Esophagus mucosa (tissue), 1 donor: ENCODE measurements at regions not wholly inside any gene's neighbourhood (a gene's known extent, or its start where the extent isn't known, plus 50 kb on each side); places are given as distances from the start of the nearest gene placed in this dataset.

ENCODE experiments used
- ATAC-seq: fragments of 200-7000 bp; cut with Tn5 transposase; one replicate; pipeline ENCODE4 v1.9.1; 2020
- donor health status: DM: yes; HTN: yes; CAD: no.

DNA sequence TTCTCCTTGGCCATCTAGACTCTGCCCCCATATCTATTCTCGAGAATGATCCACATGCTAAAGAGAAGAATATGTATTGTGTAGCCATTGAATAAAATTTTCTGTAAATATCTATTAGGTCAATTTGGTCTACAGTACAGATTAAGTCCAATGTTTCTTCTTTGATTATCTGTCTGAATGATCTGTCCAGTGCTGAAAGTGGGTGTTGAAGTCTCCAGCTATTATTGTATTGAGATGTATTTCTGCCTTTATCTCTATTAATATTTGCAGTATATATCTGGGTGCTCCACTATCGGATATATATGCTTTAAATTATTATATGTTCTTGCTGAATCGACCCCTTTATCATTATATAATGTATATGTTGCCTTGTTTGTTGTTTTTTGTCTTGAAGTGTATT lies 384.9 kb upstream of the ROBO1 start:
- ATAC-seq = no peak

GRCh38 chr3:80142714-80143113 lies 374.9 kb upstream of the ROBO1 start:
- no peak for ATAC-seq

DNA sequence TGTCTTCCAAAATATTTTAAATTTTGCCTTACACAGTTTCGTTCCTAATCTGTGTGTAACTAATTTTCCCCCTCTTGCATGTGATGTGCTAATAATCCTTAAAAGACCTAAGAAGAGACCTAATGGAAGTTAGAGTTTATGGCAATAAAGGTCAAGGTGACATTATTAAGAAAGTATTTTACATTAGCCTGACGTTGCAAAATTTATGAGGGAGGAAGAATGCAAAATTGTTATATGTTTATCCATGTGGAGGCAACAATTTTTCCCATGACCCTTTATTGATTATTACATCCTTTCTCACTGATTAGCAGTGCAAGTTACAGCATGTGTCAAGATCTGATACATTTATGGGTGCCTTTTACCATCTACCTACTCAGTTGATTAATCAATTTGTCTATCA lies 373.8 kb upstream of the ROBO1 start:
- ATAC-seq = no peak

GRCh38 chr3:80116281-80116680 lies 348.5 kb upstream of the ROBO1 start:
- no peak for ATAC-seq

- no peak for ATAC-seq
Observed at GRCh38 chr3:80114694-80115093, 346.9 kb upstream of the ROBO1 start.

- ATAC-seq = no peak
Observed at GRCh38 chr3:80113331-80113730, 345.5 kb upstream of the ROBO1 start.

GRCh38 chr3:80099559-80100066 lies 331.8 kb upstream of the ROBO1 start:
- ATAC-seq = no peak

GRCh38 chr3:80097674-80098073 lies 329.9 kb upstream of the ROBO1 start:
- ATAC-seq = no peak

DNA sequence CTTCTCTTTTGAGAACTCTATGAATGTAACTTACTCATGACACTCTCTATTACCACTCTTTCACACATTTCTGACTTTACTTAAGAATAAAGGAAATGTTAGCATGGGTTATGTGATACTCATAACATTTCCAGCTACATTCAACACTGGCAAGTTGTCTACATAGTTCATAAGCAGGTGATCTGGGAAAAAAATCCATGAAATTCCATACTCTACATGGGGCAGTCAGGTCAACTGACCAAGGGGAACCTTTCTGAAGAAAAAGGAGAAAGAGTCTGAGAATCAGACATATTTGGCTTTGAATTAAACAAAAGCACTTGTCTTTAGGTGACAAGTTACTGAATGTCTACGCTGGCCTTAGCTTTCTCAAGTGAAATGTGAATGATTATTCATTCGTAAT lies 329.1 kb upstream of the ROBO1 start:
- ATAC-seq = no peak

GRCh38 chr3:80094589-80094988 lies 326.8 kb upstream of the ROBO1 start:
- no peak for ATAC-seq

DNA sequence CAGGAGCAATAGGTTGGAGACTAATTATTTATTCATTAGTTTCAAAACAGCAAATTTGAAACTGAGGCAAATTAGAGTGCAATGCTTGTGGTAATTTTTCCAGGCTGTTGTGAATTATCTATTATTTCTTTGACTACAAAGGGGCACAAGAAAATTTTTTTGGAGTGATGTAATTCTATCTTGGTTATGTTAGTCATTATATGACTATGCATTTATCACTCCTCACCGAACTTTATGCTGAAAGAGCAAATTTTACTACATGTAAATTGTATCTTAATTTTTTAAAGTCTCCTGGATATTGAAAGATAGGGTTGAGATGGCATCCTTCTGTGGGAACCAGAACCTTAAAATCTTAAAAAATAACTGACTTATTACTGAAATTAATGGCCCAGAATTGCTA lies 320.0 kb upstream of the ROBO1 start:
- no peak for ATAC-seq

GRCh38 chr3:80086426-80086825 lies 318.6 kb upstream of the ROBO1 start:
- ATAC-seq = no peak

GRCh38 chr3:80079886-80080285 lies 312.1 kb upstream of the ROBO1 start:
- no peak for ATAC-seq

DNA sequence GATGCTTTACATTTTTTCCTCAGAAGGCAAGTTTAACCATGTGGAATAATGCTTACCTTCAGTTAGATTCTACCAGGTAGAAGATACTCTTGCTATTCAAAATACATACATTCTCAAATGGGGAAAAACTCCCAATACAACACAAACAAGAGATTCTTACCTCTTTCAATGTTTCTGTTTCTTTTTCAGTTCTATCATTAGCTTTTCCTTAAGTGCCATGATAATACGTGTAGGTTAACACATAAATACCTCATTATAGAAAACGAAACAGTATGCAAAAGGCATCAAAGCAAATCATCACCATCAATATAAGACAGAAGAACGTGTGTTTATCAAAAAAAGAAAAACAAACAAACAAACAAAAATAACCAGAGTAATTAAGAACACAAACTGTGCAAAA lies 300.7 kb upstream of the ROBO1 start:
- ATAC-seq = no peak

DNA sequence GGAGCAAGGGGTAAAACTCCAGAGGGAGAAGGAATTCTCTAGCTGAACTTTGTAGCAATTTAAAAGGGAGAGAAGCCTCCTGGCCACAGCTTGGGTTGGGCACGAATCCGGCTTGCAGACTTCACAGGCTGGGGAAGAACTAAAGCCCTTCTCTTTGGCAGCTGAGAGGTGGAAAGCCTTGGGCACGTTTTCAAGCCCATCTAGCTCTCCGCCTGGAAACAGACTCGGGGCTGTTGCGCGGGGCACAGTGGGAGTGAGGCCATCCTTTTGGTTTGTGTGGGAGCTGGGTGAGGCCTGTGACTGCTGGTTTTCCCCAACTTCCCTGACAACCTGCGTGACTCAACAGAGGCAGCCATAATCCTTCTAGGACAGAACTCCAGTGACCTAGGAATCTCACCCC lies 295.7 kb upstream of the ROBO1 start:
- no peak for ATAC-seq

GRCh38 chr3:80060664-80061063 lies 292.9 kb upstream of the ROBO1 start:
- no peak for ATAC-seq

DNA sequence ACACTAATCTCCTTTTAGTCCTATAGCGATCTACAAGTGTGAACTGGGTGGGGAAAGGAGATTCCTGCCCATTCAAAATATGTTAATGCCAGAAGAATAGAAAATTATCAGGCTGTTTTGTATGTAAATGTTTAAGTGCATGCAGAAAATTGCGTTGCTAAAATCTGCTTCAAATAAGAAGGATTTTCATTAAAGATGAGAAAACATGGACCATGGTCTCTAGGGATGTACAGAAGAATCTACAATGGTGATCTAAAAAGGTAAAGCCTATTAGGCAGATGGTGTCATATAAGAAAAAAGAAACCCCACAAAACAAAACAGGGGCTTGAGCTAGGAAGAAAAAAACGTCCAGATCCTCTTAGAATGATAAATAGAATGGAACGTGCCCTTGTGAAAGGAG lies 287.5 kb upstream of the ROBO1 start:
- ATAC-seq = no peak

DNA sequence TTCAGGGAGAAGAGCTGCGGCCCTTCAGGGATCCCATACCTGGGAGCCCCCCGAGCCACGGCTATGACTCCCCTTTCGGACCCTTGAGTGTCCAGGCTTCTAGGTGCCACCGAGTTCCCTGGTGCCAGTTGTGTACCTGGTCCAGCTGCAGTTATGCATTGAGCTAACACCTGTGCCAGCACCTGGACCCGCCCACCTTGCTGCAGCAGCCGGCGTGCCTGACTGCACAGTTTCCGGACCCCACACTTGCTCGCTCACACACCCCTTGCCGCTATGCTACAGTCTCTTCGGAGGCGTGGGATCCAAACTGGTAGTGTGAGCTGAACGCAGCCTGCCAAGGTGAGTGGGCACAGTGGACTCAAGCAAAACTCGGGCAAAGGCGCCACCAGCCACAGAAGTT lies 284.5 kb upstream of the ROBO1 start:
- no peak for ATAC-seq

DNA sequence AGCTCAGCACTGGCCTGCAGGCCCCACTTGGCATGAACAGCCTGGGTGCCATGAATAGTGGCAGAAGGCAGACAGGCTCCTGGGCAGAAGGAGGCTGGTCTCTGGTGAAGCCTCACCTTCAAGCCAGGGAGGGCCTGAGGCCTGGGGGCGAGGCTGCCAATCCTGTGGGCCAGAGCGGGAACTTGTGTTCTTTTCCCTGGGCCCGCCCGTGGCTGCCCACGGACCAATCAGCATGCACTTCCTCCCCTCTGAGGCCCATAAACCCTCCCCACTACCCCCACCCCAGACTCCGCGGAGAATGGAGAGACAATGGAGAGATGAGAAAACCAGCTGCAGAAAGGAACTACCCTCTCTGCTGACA lies 283.8 kb upstream of the ROBO1 start:
- no peak for ATAC-seq

- ATAC-seq = no peak
Observed at GRCh38 chr3:80050826-80051601, 283.2 kb upstream of the ROBO1 start.

GRCh38 chr3:80043226-80043625 lies 275.4 kb upstream of the ROBO1 start:
- ATAC-seq = no peak

GRCh38 chr3:80040067-80040466 lies 272.3 kb upstream of the ROBO1 start:
- ATAC-seq = no peak

DNA sequence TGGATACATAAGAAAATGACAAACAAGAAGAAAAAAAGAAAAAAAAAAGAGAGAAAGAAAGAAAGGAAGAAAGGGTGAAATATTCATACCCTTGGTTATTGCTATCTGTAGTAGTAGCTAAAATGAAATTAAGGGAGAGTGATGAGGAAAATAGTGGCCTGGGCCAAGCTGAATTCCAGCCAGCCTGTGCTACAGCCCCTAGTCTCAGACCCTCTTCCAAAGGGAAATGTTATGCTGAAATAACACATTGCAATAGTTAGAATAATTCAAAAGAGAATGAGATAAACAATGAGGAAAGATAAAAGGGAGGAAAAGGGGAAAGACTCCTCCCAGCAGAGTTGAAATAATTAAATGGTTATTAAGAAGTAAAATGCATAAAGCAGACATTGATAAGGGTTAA lies 268.4 kb upstream of the ROBO1 start:
- ATAC-seq = no peak

DNA sequence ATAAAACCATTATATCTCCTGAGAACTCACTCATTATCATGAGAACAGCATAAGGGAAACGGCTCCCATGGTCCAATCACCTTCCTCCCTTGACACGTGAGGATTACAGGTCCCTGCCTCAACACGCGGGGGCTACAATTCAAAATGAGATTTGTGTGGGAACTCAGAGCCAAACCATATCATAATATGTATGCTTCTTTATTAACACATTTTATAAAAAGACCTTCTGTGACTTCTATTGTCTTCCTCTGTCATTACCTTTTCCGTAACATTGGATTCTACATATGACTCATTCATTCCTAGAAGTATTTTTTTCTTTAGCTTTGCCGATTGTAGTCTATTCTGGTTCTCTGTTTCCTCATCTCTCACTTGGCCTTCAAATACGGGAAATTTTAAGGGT lies 267.2 kb upstream of the ROBO1 start:
- ATAC-seq = no peak

DNA sequence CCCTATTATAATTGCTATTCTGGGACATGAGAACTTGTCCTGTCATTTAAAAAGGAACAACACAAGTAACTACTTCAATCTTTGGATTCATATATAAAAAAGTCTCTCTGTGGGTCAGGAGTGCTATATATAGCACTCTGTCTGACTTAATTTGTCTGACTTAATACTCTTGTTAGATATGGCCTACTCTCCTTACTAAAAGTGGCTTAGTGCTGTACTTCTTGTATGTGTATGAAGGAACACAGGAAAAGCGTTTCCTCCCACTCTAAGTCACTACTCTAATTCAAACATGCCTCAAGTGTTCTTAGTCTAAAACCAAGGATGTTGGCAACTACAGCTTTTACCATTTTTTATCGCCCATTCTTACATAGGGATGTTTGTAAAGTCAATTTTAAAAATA lies 255.2 kb upstream of the ROBO1 start:
- no peak for ATAC-seq
